ENCODE measurements at regions not wholly inside any gene's neighbourhood (a gene's known extent, or its start where the extent isn't known, plus 50 kb on each side); places are given as distances from the start of the nearest gene placed in this dataset.

GRCh38 chr13:64962404-64962803, 2267.7 kb downstream of the PCDH9 start:
- no peak overlapping the region for H3K27ac ChIP-seq
- TF ChIP-seq CTCF (IDR thresholded peaks at IDR 0.05): no peak
- H3K27me3 ChIP-seq (replicated peaks; ENCODE audit: insufficient read depth): no peaks in the 10 kb centered on the region
- no peaks in the 10 kb centered on the region for H3K4me1 ChIP-seq (ENCODE audit: control insufficient read depth in 1 of 2, low read depth in 2 of 2)
- H3K9me3 ChIP-seq: no peaks in the 10 kb centered on the region
- no peak for DNase-seq (ENCODE audit: low spot score)
- H3K4me3 ChIP-seq: no peak overlapping the region
- ATAC-seq (ENCODE audit: insufficient number of reproducible peaks, low FRiP score, low read depth): no peak
- H3K36me3 ChIP-seq: no peaks in the 10 kb centered on the region

GRCh38 chr13:64959276-64959675, 2270.9 kb downstream of the PCDH9 start:
- no peaks in the 10 kb centered on the region for H3K4me1 ChIP-seq (ENCODE audit: control insufficient read depth in 1 of 2, low read depth in 2 of 2)
- H3K36me3 ChIP-seq: no peaks in the 10 kb centered on the region
- ATAC-seq (ENCODE audit: insufficient number of reproducible peaks, low FRiP score, low read depth) (no peak), DNase-seq (ENCODE audit: low spot score) (no peak)
- H3K27me3 ChIP-seq (replicated peaks; ENCODE audit: insufficient read depth): no peaks in the 10 kb centered on the region
- no peaks in the 10 kb centered on the region for H3K9me3 ChIP-seq
- no peak overlapping the region for H3K4me3 ChIP-seq
- no peak overlapping the region for H3K27ac ChIP-seq
- TF ChIP-seq CTCF (IDR thresholded peaks at IDR 0.05): no peak

GRCh38 chr13:64958106-64958505, 2272.0 kb downstream of the PCDH9 start:
- no peak for TF ChIP-seq CTCF (IDR thresholded peaks at IDR 0.05)
- no peak for DNase-seq (ENCODE audit: low spot score)

GRCh38 chr13:64938660-64939059, 2291.5 kb downstream of the PCDH9 start:
- H3K36me3 ChIP-seq: no peaks in the 10 kb centered on the region
- no peak for ATAC-seq (ENCODE audit: insufficient number of reproducible peaks, low FRiP score, low read depth)
- no peak overlapping the region for H3K27ac ChIP-seq
- no peak overlapping the region for H3K4me3 ChIP-seq
- DNase-seq (ENCODE audit: low spot score): no peak
- H3K27me3 ChIP-seq (replicated peaks; ENCODE audit: insufficient read depth): no peaks in the 10 kb centered on the region
- no peaks in the 10 kb centered on the region for H3K9me3 ChIP-seq
- TF ChIP-seq CTCF (IDR thresholded peaks at IDR 0.05): no peak
- no peaks in the 10 kb centered on the region for H3K4me1 ChIP-seq (ENCODE audit: control insufficient read depth in 1 of 2, low read depth in 2 of 2)

More at GRCh38 chr13:64958106-64958505, 2272.0 kb downstream of the PCDH9 start:
- H3K27me3 ChIP-seq (replicated peaks; ENCODE audit: insufficient read depth): no peaks in the 10 kb centered on the region
- no peak overlapping the region for H3K27ac ChIP-seq
- no peak overlapping the region for H3K4me3 ChIP-seq
- no peak for ATAC-seq (ENCODE audit: insufficient number of reproducible peaks, low FRiP score, low read depth)
- no peaks in the 10 kb centered on the region for H3K9me3 ChIP-seq
- no peaks in the 10 kb centered on the region for H3K4me1 ChIP-seq (ENCODE audit: control insufficient read depth in 1 of 2, low read depth in 2 of 2)
- no peaks in the 10 kb centered on the region for H3K36me3 ChIP-seq

- no peak for ATAC-seq (ENCODE audit: insufficient number of reproducible peaks, low FRiP score, low read depth)
These were observed 2292.8 kb downstream of the PCDH9 start for GRCh38 chr13:64937302-64937701.

More at GRCh38 chr13:64937302-64937701, 2292.8 kb downstream of the PCDH9 start:
- H3K27ac ChIP-seq: no peak overlapping the region
- no peak for TF ChIP-seq CTCF (IDR thresholded peaks at IDR 0.05)
- H3K27me3 ChIP-seq (replicated peaks; ENCODE audit: insufficient read depth): no peaks in the 10 kb centered on the region
- H3K4me1 ChIP-seq (ENCODE audit: control insufficient read depth in 1 of 2, low read depth in 2 of 2): no peaks in the 10 kb centered on the region
- DNase-seq (ENCODE audit: low spot score): no peak
- H3K4me3 ChIP-seq: no peak overlapping the region
- no peaks in the 10 kb centered on the region for H3K36me3 ChIP-seq
- no peaks in the 10 kb centered on the region for H3K9me3 ChIP-seq
